ENCODE measurements at regions not wholly inside any gene's neighbourhood (a gene's known extent, or its start where the extent isn't known, plus 50 kb on each side); places are given as distances from the start of the nearest gene placed in this dataset.

GRCh38 chr7:31186202-31186601, 134.1 kb downstream of the ADCYAP1R1 start:
- ChIA-PET POLR2A (no interaction called here), CTCF (interaction anchor here (0.9 kb wide), 1 partner anchor 597 kb away, joined by 3 read pairs; no protein-coding TSS in a partner anchor)
- Histone ChIP-seq H3K4me1 (ENCODE audit: control insufficient read depth, insufficient read depth, low read length) (no peaks in the 10 kb centered on the region), H3K9me3 (ENCODE audit: control insufficient read depth, insufficient read depth, low read depth, low read length) (no peaks in the 10 kb centered on the region), H3K36me3 (ENCODE audit: control insufficient read depth in 2 of 2, insufficient read depth in 1 of 2, low read length in 2 of 2) (no peaks in the 10 kb centered on the region), H3K4me3 (ENCODE audit: low read depth, low read length) (no peak overlapping the region), H3K27ac (ENCODE audit: extremely low read depth, low read depth, low read length) (no peak overlapping the region)
- TF ChIP-seq, protein P1, sequence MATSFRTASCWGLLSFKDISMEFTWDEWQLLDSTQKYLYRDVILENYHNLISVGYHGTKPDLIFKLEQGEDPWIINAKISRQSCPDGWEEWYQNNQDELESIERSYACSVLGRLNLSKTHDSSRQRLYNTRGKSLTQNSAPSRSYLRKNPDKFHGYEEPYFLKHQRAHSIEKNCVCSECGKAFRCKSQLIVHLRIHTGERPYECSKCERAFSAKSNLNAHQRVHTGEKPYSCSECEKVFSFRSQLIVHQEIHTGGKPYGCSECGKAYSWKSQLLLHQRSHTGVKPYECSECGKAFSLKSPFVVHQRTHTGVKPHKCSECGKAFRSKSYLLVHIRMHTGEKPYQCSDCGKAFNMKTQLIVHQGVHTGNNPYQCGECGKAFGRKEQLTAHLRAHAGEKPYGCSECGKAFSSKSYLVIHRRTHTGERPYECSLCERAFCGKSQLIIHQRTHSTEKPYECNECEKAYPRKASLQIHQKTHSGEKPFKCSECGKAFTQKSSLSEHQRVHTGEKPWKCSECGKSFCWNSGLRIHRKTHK (tag by site-specific recombination; IDR thresholded peaks at IDR 0.05), result no peak
- TF ChIP-seq ELK4 (IDR thresholded peaks at IDR 0.05; ENCODE audit: borderline replicate concordance, low read depth, low read length), result no peak
- TF ChIP-seq ZNF585B (tag by site-specific recombination; IDR thresholded peaks at IDR 0.05), result no peak
- TF ChIP-seq ZNF155 (tag by site-specific recombination; IDR thresholded peaks at IDR 0.05), result no peak
- TF ChIP-seq INSM2 (tag by site-specific recombination; IDR thresholded peaks at IDR 0.05), result no peak
- TF ChIP-seq, protein P2, sequence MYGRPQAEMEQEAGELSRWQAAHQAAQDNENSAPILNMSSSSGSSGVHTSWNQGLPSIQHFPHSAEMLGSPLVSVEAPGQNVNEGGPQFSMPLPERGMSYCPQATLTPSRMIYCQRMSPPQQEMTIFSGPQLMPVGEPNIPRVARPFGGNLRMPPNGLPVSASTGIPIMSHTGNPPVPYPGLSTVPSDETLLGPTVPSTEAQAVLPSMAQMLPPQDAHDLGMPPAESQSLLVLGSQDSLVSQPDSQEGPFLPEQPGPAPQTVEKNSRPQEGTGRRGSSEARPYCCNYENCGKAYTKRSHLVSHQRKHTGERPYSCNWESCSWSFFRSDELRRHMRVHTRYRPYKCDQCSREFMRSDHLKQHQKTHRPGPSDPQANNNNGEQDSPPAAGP (tag by site-specific recombination; IDR thresholded peaks at IDR 0.05), result no peak
- TF ChIP-seq, protein P3, sequence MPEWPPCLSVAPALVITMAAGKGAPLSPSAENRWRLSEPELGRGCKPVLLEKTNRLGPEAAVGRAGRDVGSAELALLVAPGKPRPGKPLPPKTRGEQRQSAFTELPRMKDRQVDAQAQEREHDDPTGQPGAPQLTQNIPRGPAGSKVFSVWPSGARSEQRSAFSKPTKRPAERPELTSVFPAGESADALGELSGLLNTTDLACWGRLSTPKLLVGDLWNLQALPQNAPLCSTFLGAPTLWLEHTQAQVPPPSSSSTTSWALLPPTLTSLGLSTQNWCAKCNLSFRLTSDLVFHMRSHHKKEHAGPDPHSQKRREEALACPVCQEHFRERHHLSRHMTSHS (tag by site-specific recombination; IDR thresholded peaks at IDR 0.05), result no peak
- TF ChIP-seq ZNF777 (tag by site-specific recombination; IDR thresholded peaks at IDR 0.05; ENCODE audit: borderline replicate concordance), result no peak
- TF ChIP-seq SALL2 (tag by site-specific recombination; IDR thresholded peaks at IDR 0.05; ENCODE audit: borderline replicate concordance), result no peak
- TF ChIP-seq ZBTB44 (tag by site-specific recombination; IDR thresholded peaks at IDR 0.05), result no peak
- no peak for TF ChIP-seq MYNN (tag by site-specific recombination; IDR thresholded peaks at IDR 0.05; ENCODE audit: borderline replicate concordance)
- no peak for TF ChIP-seq ZBTB48 (tag by site-specific recombination; IDR thresholded peaks at IDR 0.05)
- no peak for TF ChIP-seq ZFP69B (tag by site-specific recombination; IDR thresholded peaks at IDR 0.05)
- no peak for TF ChIP-seq ZNF350 (tag by site-specific recombination; IDR thresholded peaks at IDR 0.05)
- TF ChIP-seq ZNF626 (tag by site-specific recombination; IDR thresholded peaks at IDR 0.05), result no peak

DNA sequence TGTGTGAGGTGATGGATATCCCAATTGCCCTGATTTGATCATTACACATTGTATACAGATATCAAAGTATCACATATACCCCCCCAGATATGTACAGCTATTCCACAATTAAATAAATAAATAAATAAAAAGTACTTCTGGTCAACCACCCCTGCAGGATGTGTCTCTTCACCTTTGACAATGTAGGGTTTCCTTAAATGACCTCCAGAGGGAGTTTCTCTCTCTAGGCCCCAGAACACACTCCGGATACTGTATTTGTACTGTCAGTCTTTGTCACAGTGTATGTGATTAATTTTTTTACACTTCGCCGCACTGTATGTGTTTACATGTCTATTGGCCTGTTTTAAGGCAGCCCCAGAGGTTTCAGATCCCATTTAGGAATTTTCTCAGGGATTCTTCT, 123.6 kb downstream of the ADCYAP1R1 start:
- POLR2A ChIA-PET, result no interaction called here

More for the DNA sequence above, 123.6 kb downstream of the ADCYAP1R1 start:
- H3K4me3 ChIP-seq (ENCODE audit: low read depth, low read length), result no peak overlapping the region
- H3K27ac ChIP-seq (ENCODE audit: extremely low read depth, low read depth, low read length), result no peak overlapping the region
- no peaks in the 10 kb centered on the region for H3K36me3 ChIP-seq (ENCODE audit: control insufficient read depth in 2 of 2, insufficient read depth in 1 of 2, low read length in 2 of 2)
- CTCF ChIA-PET, result interaction anchor here (0.8 to 1.1 kb wide), 2 partner anchors 17 to 42 kb away, joined by 3 to 4 read pairs; no protein-coding TSS in a partner anchor
- H3K9me3 ChIP-seq (ENCODE audit: control insufficient read depth, insufficient read depth, low read depth, low read length), result no peaks in the 10 kb centered on the region
- H3K4me1 ChIP-seq (ENCODE audit: control insufficient read depth, insufficient read depth, low read length), result no peaks in the 10 kb centered on the region
- no peak for TF ChIP-seq ELK4 (IDR thresholded peaks at IDR 0.05; ENCODE audit: borderline replicate concordance, low read depth, low read length)
